HEK293T (cell line): ENCODE measurements at regions not wholly inside any gene's neighbourhood (a gene's known extent, or its start where the extent isn't known, plus 50 kb on each side); places are given as distances from the start of the nearest gene placed in this dataset.
"Not testable (repeated sequence)": the region's sequence is repeated elsewhere in the genome, so short reads cannot be mapped to it uniquely, and the experiment has no call there.

Experiments
- CTCF ChIA-PET: fragments of 350-600 bp; formaldehyde crosslinking; extraction: SDS; loops from one replicate; lab custom pipeline; 2021; ENCODE audit warnings: antibody characterized with exemption, inconsistent platforms; lab: Yijun Ruan, JAX
- POLR2A ChIA-PET: fragments of 350-600 bp; formaldehyde crosslinking; extraction: SDS; loops from one replicate; lab custom pipeline; 2020; ENCODE audit warnings: antibody characterized with exemption, inconsistent platforms; lab: Yijun Ruan, JAX
- DNase-seq: peaks from one replicate; pipeline ENCODE4 v3.0.0; 2012; ENCODE audit warnings: mixed read lengths; ENCODE audit errors: extremely low spot score
- ARNT ChIP-seq: fragments of 450-650 bp; IDR thresholded peaks from 2 replicates; pipeline ENCODE4 v1.6.1; 2017; ENCODE audit warnings: mild to moderate bottlenecking
- BHLHE40 ChIP-seq: fragments of 450-650 bp; IDR thresholded peaks from 2 replicates; pipeline ENCODE4 v1.6.1; 2016; ENCODE audit warnings: mild to moderate bottlenecking, moderate library complexity, borderline replicate concordance
- CTBP1 ChIP-seq: fragments of 450-650 bp; IDR thresholded peaks from 2 replicates; pipeline ENCODE4 v1.6.1; 2016; ENCODE audit warnings: borderline replicate concordance
- ELF4 ChIP-seq: fragments of 450-650 bp; IDR thresholded peaks from 2 replicates; pipeline ENCODE4 v1.6.1; 2017; ENCODE audit warnings: antibody characterized with exemption
- FOXA1 ChIP-seq: fragments of 450-650 bp; IDR thresholded peaks from 2 replicates; pipeline ENCODE4 v1.6.1; 2016; ENCODE audit warnings: mild to moderate bottlenecking
- FOXK2 ChIP-seq: fragments of 450-650 bp; IDR thresholded peaks from 2 replicates; pipeline ENCODE4 v1.6.1; 2016; ENCODE audit warnings: mild to moderate bottlenecking
- FOXM1 ChIP-seq: fragments of 450-650 bp; IDR thresholded peaks from 2 replicates; pipeline ENCODE4 v1.6.1; 2017; ENCODE audit warnings: mild to moderate bottlenecking, borderline replicate concordance
- HDGF ChIP-seq: fragments of 450-650 bp; IDR thresholded peaks from 2 replicates; pipeline ENCODE4 v1.6.1; 2017; ENCODE audit warnings: antibody characterized with exemption, borderline replicate concordance
- L3MBTL2 ChIP-seq: fragments of 450-650 bp; conservative IDR thresholded peaks from 2 replicates; pipeline ENCODE4 v1.6.1; 2016; ENCODE audit warnings: mild to moderate bottlenecking
- LEF1 ChIP-seq: fragments of 450-650 bp; IDR thresholded peaks from 2 replicates; pipeline ENCODE4 v1.6.1; 2017; ENCODE audit warnings: mild to moderate bottlenecking, borderline replicate concordance
- NFRKB ChIP-seq: fragments of 450-650 bp; IDR thresholded peaks from 2 replicates; pipeline ENCODE4 v1.6.1; 2016; ENCODE audit warnings: mild to moderate bottlenecking, moderate library complexity
- PKNOX1 ChIP-seq: fragments of 450-650 bp; IDR thresholded peaks from 2 replicates; pipeline ENCODE4 v1.6.1; 2016
- SP1 ChIP-seq: fragments of 450-650 bp; IDR thresholded peaks from 2 replicates; pipeline ENCODE4 v1.6.1; 2017
- SUZ12 ChIP-seq: fragments of 450-650 bp; IDR thresholded peaks from 2 replicates; pipeline ENCODE4 v1.6.1; 2016; ENCODE audit warnings: mild to moderate bottlenecking
- TARDBP ChIP-seq: fragments of 450-650 bp; IDR thresholded peaks from 2 replicates; pipeline ENCODE4 v1.6.1; 2016
- ZNF384 ChIP-seq: fragments of 450-650 bp; IDR thresholded peaks from 2 replicates; pipeline ENCODE4 v1.6.1; 2016

- CTCF ChIA-PET, POLR2A ChIA-PET, DNase-seq: not testable (repeated sequence)
These were observed 278.8 kb downstream of the FAM47B start for GRCh38 chrX:35221391-35221790.

DNA sequence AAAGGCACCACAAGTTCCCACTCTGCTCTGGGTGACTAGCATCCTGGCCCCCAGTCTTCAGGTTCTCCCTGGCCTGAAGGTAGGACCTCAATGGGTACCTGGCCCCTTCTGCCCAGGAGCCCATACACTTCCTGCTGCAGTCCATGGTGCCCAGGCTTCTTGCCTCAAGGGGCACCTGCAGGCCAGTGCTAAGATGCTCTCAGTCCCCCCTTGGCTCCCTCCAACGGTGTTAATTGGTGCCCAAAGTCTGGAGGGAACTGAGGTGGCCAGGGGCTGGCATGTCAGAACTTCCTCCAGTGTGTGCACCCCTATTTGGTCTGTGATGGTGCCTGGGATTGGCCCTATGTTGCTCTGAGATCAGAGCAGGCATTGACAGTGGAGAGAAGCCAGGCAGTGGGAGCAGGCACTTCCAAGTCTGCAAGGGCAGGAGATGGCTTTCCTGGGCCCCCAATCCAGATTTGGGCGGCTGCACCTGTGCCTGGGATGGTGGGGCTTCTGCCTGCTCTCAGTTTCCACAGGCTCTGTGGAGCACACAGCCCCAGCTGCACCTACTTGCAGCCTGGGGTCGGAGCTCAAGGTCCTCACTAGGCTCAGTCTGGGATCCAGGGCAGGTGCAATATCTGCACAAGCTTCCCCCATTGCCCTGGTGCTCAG, 301.6 kb downstream of the FAM47B start:
- ChIA-PET POLR2A (no interaction called here), CTCF (no interaction called here)
- TF ChIP-seq FOXK2 (no peak), SP1 (no peak), ARNT (no peak), PKNOX1 (no peak), FOXM1 (no peak), HDGF (no peak), LEF1 (no peak), FOXA1 (no peak), CTBP1 (no peak), NFRKB (no peak), ELF4 (no peak), TARDBP (no peak), SUZ12 (no peak), ZNF384 (no peak)
- DNase-seq = no peak

GRCh38 chrX:35244796-35245508, 302.4 kb downstream of the FAM47B start:
- ChIA-PET CTCF (no interaction called here), POLR2A (no interaction called here)
- DNase-seq = no peak
- no peak for TF ChIP-seq ARNT
- no peak for TF ChIP-seq L3MBTL2
- TF ChIP-seq SUZ12 = no peak
- no peak for TF ChIP-seq ELF4
- no peak for TF ChIP-seq LEF1
- TF ChIP-seq FOXA1 = no peak
- TF ChIP-seq FOXM1 = no peak
- no peak for TF ChIP-seq PKNOX1
- TF ChIP-seq HDGF = no peak

DNA sequence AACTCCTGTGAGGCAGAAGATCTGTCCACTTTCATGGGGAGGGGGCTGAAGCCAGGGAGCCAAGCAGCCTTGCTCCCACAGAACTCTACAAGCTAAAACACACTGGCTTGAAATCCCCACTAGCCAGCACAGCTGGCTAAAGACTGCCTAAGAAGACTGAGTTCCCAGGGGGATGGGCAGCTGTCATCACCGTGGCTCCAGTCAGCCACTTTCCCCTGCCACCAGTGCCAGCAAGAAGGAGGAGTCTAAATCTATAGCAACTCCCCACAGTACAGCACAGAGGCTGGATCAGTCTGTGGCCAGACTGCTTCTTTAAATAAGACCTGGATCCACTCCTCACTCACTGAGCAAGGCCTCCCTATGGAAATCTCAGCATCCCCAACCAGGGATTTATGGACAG, 308.6 kb downstream of the FAM47B start:
- POLR2A ChIA-PET = no interaction called here
- TF ChIP-seq HDGF (no peak), BHLHE40 (no peak), SP1 (no peak), ELF4 (no peak), FOXK2 (no peak), CTBP1 (no peak), FOXM1 (no peak), PKNOX1 (no peak), ZNF384 (no peak), ARNT (no peak), LEF1 (no peak), L3MBTL2 (no peak), NFRKB (no peak), TARDBP (no peak), SUZ12 (no peak), FOXA1 (no peak)
- DNase-seq = no peak
- CTCF ChIA-PET = no interaction called here

DNA sequence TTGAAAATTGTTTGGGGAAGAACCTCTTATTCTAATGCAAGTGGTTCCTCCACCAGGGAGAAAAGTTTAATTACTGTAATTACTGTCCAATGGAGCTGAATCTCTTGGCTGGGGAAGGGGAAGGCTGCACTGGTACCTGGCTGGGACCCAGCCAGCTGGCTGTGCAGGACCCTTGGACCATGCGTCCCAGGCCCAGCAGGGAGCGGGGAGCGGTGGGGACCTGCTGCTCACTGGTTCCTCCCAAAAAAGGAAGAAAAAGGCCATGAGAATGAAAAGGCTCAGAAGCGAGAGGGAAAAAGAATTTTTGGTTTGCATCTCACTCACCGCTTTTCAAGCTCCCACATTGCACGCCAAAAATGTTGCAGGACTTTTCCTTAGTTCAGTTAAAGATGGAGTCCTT, 333.5 kb downstream of the FAM47B start:
- POLR2A ChIA-PET = no interaction called here
- CTCF ChIA-PET = no interaction called here
- TF ChIP-seq ZNF384 = no peak
- no peak for TF ChIP-seq PKNOX1
- TF ChIP-seq ARNT = no peak
- TF ChIP-seq SP1 = no peak
- no peak for TF ChIP-seq CTBP1
- no peak for TF ChIP-seq ELF4
- TF ChIP-seq FOXK2 = no peak
- TF ChIP-seq NFRKB = no peak
- no peak for TF ChIP-seq BHLHE40
- no peak for TF ChIP-seq LEF1
- TF ChIP-seq TARDBP = no peak
- TF ChIP-seq HDGF = no peak
- no peak for TF ChIP-seq SUZ12
- no peak for TF ChIP-seq FOXA1
- TF ChIP-seq L3MBTL2 = no peak
- no peak for TF ChIP-seq FOXM1
- DNase-seq = no peak
